ENCODE measurements at regions not wholly inside any gene's neighbourhood (a gene's known extent, or its start where the extent isn't known, plus 50 kb on each side); places are given as distances from the start of the nearest gene placed in this dataset.

DNA sequence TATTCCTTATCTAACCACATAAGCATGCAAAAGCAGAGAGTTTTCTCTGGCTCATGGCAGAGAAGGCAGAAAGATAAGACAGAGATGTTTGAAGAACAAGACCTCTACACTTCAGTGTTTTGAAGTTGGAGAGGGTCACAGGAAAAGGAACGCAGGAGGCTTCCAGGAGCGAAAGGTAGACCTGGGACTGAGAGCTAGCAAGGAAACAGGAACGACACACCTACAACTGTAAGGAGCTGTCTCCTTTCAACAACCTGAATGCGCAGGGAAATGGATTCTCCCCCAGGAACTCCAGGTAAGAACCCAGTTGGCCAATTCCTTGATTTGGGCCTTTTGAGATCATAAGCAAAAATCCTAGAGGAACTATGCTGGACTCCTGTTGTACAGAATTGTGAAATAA, 746.6 kb upstream of the DDX18 start:
- Histone ChIP-seq H3K27me3 (replicated peaks; ENCODE audit: insufficient read depth) (no peaks in the 10 kb centered on the region), H3K4me2 (ENCODE audit: unreplicated experiment) (no peak overlapping the region), H3K79me2 (ENCODE audit: insufficient read depth) (no peaks in the 10 kb centered on the region), H3K9me3 (ENCODE audit: low read depth) (no peaks in the 10 kb centered on the region), H3K9ac (no peak overlapping the region), H3K27ac (no peak overlapping the region), H3K36me3 (ENCODE audit: low read depth) (no peaks in the 10 kb centered on the region), H3K4me3 (no peak overlapping the region), H2AFZ (no peak overlapping the region), H3K9me2 (ENCODE audit: insufficient read depth) (no peaks in the 10 kb centered on the region), H3F3A (ENCODE audit: insufficient read depth) (no peaks in the 10 kb centered on the region), H4K20me1 (ENCODE audit: insufficient read depth) (no peaks in the 10 kb centered on the region), H3K4me1 (ENCODE audit: insufficient read depth) (no peaks in the 10 kb centered on the region)
- in situ Hi-C loops (cut with MboI), result no loop called here
- WGBS, 2 experiments (ENCODE audit: low coverage in 1 of 2, low lambda C conversion rate in 2 of 2, missing lambda C conversion rate in 2 of 2), result 9 to 15% methylated on average over 4 of the region's 4 CpGs
- no peak for DNase-seq
- TF ChIP-seq EZH2 (IDR thresholded peaks at IDR 0.05; ENCODE audit: insufficient read depth, poor library complexity, severe bottlenecking), result no peak
- no peak for TF ChIP-seq EZH2phosphoT487 (IDR thresholded peaks at IDR 0.05; ENCODE audit: insufficient read depth, low read depth)

- no peaks in the 10 kb centered on the region for H3K9me3 ChIP-seq (ENCODE audit: low read depth)
- H3K9ac ChIP-seq, result no peak overlapping the region
- no peaks in the 10 kb centered on the region for H3K79me2 ChIP-seq (ENCODE audit: insufficient read depth)
- H3K4me2 ChIP-seq (ENCODE audit: unreplicated experiment), result no peak overlapping the region
- no peaks in the 10 kb centered on the region for H3K9me2 ChIP-seq (ENCODE audit: insufficient read depth)
- no peaks in the 10 kb centered on the region for H3K4me1 ChIP-seq (ENCODE audit: insufficient read depth)
- no peak overlapping the region for H3K4me3 ChIP-seq
- no peaks in the 10 kb centered on the region for H3K36me3 ChIP-seq (ENCODE audit: low read depth)
- no peak for DNase-seq
- TF ChIP-seq EZH2phosphoT487 (IDR thresholded peaks at IDR 0.05; ENCODE audit: insufficient read depth, low read depth) (no peak), EZH2 (IDR thresholded peaks at IDR 0.05; ENCODE audit: insufficient read depth, poor library complexity, severe bottlenecking) (no peak)
- no peaks in the 10 kb centered on the region for H3F3A ChIP-seq (ENCODE audit: insufficient read depth)
- H3K27ac ChIP-seq, result no peak overlapping the region
- no peaks in the 10 kb centered on the region for H3K27me3 ChIP-seq (replicated peaks; ENCODE audit: insufficient read depth)
- no peak overlapping the region for H2AFZ ChIP-seq
- in situ Hi-C loops (cut with MboI), result no loop called here
- H4K20me1 ChIP-seq (ENCODE audit: insufficient read depth), result no peaks in the 10 kb centered on the region
- WGBS, 2 experiments (ENCODE audit: low coverage in 1 of 2, low lambda C conversion rate in 2 of 2, missing lambda C conversion rate in 2 of 2), result 0 to 3% methylated on average over 2 of the region's 2 CpGs
Observed at GRCh38 chr2:117068371-117068770, 746.1 kb upstream of the DDX18 start.

GRCh38 chr2:117071556-117072102, 742.9 kb upstream of the DDX18 start:
- Histone ChIP-seq H3K27me3 (replicated peaks; ENCODE audit: insufficient read depth) (no peaks in the 10 kb centered on the region), H2AFZ (no peak overlapping the region), H3K27ac (no peak overlapping the region), H3K36me3 (ENCODE audit: low read depth) (no peaks in the 10 kb centered on the region), H3K4me2 (ENCODE audit: unreplicated experiment) (no peak overlapping the region), H3K4me3 (no peak overlapping the region), H3K4me1 (ENCODE audit: insufficient read depth) (no peaks in the 10 kb centered on the region), H3K9me2 (ENCODE audit: insufficient read depth) (no peaks in the 10 kb centered on the region), H4K20me1 (ENCODE audit: insufficient read depth) (no peaks in the 10 kb centered on the region), H3K9me3 (ENCODE audit: low read depth) (no peaks in the 10 kb centered on the region), H3F3A (ENCODE audit: insufficient read depth) (no peaks in the 10 kb centered on the region), H3K9ac (no peak overlapping the region), H3K79me2 (ENCODE audit: insufficient read depth) (no peaks in the 10 kb centered on the region)
- in situ Hi-C loops (cut with MboI), result no loop called here
- no peak for DNase-seq
- WGBS, 2 experiments (ENCODE audit: low coverage in 1 of 2, low lambda C conversion rate in 2 of 2, missing lambda C conversion rate in 2 of 2), result 67 to 71% methylated on average over 20 to 31 of the region's 31 CpGs
- TF ChIP-seq EZH2 (IDR thresholded peaks at IDR 0.05; ENCODE audit: insufficient read depth, poor library complexity, severe bottlenecking) (no peak), EZH2phosphoT487 (IDR thresholded peaks at IDR 0.05; ENCODE audit: insufficient read depth, low read depth) (no peak)

DNA sequence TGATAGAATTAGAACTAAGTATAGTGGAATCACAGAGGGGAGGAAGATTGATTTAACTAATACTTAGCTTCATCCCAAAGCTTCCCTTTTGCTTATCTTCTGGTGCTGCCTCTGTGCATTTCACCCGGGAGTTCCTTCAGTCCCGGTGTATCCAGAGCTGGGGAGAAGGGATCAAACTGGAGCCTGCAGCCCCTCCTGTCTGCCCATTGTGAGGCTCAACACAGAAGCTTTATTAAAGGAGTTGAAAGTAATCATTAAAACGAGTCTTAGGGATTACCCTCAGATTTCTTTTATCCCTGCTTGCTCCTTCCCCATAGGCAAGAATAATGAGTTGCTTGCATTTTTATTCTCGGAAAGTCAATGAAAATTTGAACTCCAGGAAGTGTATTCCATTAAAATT, 739.7 kb upstream of the DDX18 start:
- H3K9ac ChIP-seq, result no peak overlapping the region
- no peak overlapping the region for H2AFZ ChIP-seq
- no peak for DNase-seq
- H3K9me3 ChIP-seq (ENCODE audit: low read depth), result no peaks in the 10 kb centered on the region
- no peak overlapping the region for H3K27ac ChIP-seq
- WGBS, 2 experiments (ENCODE audit: low coverage in 1 of 2, low lambda C conversion rate in 2 of 2, missing lambda C conversion rate in 2 of 2), result 31 to 42% methylated on average over 4 of the region's 4 CpGs
- H4K20me1 ChIP-seq (ENCODE audit: insufficient read depth), result no peaks in the 10 kb centered on the region
- H3K79me2 ChIP-seq (ENCODE audit: insufficient read depth), result no peaks in the 10 kb centered on the region
- H3K36me3 ChIP-seq (ENCODE audit: low read depth), result no peaks in the 10 kb centered on the region
- TF ChIP-seq EZH2 (IDR thresholded peaks at IDR 0.05; ENCODE audit: insufficient read depth, poor library complexity, severe bottlenecking) (no peak), EZH2phosphoT487 (IDR thresholded peaks at IDR 0.05; ENCODE audit: insufficient read depth, low read depth) (no peak)
- no peaks in the 10 kb centered on the region for H3K4me1 ChIP-seq (ENCODE audit: insufficient read depth)
- in situ Hi-C loops (cut with MboI), result no loop called here
- no peaks in the 10 kb centered on the region for H3K9me2 ChIP-seq (ENCODE audit: insufficient read depth)
- no peak overlapping the region for H3K4me3 ChIP-seq
- H3K4me2 ChIP-seq (ENCODE audit: unreplicated experiment), result no peak overlapping the region
- H3F3A ChIP-seq (ENCODE audit: insufficient read depth), result no peaks in the 10 kb centered on the region
- no peaks in the 10 kb centered on the region for H3K27me3 ChIP-seq (replicated peaks; ENCODE audit: insufficient read depth)

DNA sequence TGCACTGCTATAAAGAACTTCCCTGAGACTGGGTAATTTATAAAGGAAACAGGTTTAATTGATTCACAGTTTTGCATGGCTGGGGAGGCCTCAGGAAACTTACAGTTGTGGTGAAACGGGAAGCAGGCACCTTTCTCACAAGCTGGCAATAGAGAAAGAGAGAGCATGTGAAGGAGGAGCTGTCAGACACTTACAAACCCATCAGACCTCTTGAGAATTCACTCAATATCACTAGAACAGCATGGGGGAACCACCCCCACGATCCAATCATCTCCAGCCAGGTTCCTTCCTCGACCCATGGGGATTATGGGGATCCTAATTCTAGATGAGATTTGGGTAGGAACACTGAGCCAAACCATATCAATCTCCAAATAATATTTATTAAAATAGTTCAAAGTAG, 729.2 kb upstream of the DDX18 start:
- no peak overlapping the region for H3K4me3 ChIP-seq
- TF ChIP-seq EZH2 (IDR thresholded peaks at IDR 0.05; ENCODE audit: insufficient read depth, poor library complexity, severe bottlenecking) (no peak), EZH2phosphoT487 (IDR thresholded peaks at IDR 0.05; ENCODE audit: insufficient read depth, low read depth) (no peak)
- no peaks in the 10 kb centered on the region for H3F3A ChIP-seq (ENCODE audit: insufficient read depth)
- H3K27me3 ChIP-seq (replicated peaks; ENCODE audit: insufficient read depth), result no peaks in the 10 kb centered on the region
- no peaks in the 10 kb centered on the region for H3K9me3 ChIP-seq (ENCODE audit: low read depth)
- no peak overlapping the region for H2AFZ ChIP-seq
- no peaks in the 10 kb centered on the region for H3K79me2 ChIP-seq (ENCODE audit: insufficient read depth)
- H4K20me1 ChIP-seq (ENCODE audit: insufficient read depth), result no peaks in the 10 kb centered on the region
- no peaks in the 10 kb centered on the region for H3K9me2 ChIP-seq (ENCODE audit: insufficient read depth)
- no peak overlapping the region for H3K27ac ChIP-seq
- H3K36me3 ChIP-seq (ENCODE audit: low read depth), result no peaks in the 10 kb centered on the region
- H3K4me1 ChIP-seq (ENCODE audit: insufficient read depth), result no peaks in the 10 kb centered on the region
- H3K4me2 ChIP-seq (ENCODE audit: unreplicated experiment), result no peak overlapping the region
- WGBS, 2 experiments (ENCODE audit: low coverage in 1 of 2, low lambda C conversion rate in 2 of 2, missing lambda C conversion rate in 2 of 2), result 1 to 5% methylated on average over 3 of the region's 3 CpGs
- no peak for DNase-seq
- H3K9ac ChIP-seq, result no peak overlapping the region
- in situ Hi-C loops (cut with MboI), result no loop called here
